B cell (primary cell): ENCODE measurements at regions not wholly inside any gene's neighbourhood (a gene's known extent, or its start where the extent isn't known, plus 50 kb on each side); places are given as distances from the start of the nearest gene placed in this dataset.

Source experiments
- CTCF ChIP-seq: fragments of 200-600 bp; IDR thresholded peaks from one replicate; pipeline ENCODE4 v1.8.0; 2022; ENCODE audit warnings: antibody characterized with exemption, mild to moderate bottlenecking
- EZH2 ChIP-seq: IDR thresholded peaks from 2 replicates; pipeline ENCODE4 v1.6.1; 2012; ENCODE audit warnings: borderline replicate concordance, low read depth, mild to moderate bottlenecking, moderate library complexity, low read length; ENCODE audit not compliant: insufficient read depth, poor library complexity, severe bottlenecking

GRCh38 chr14:101480022-101480746, 81.1 kb upstream of the DIO3 start:
- TF ChIP-seq CTCF: no peak
- no peak for TF ChIP-seq EZH2
